ENCODE measurements at regions not wholly inside any gene's neighbourhood (a gene's known extent, or its start where the extent isn't known, plus 50 kb on each side); places are given as distances from the start of the nearest gene placed in this dataset.

GRCh38 chr5:52580921-52581320, 206.8 kb upstream of the ITGA1 start:
- Histone ChIP-seq H3K4me1 (ENCODE audit: control insufficient read depth in 1 of 2, insufficient read depth in 2 of 2, low read depth in 1 of 2, low read length in 1 of 2) (no peaks in the 10 kb centered on the region; a peak in 2 of 4 replicates), H4K20me1 (ENCODE audit: insufficient read depth) (no peaks in the 10 kb centered on the region), H3K79me2 (ENCODE audit: insufficient read depth) (no peaks in the 10 kb centered on the region), H3K9ac (no peak overlapping the region), H3K4me2 (no peak overlapping the region), H3K27me3 (ENCODE audit: insufficient read depth) (no peaks in the 10 kb centered on the region), H3K4me3 (ENCODE audit: low read depth in 2 of 2, low read length in 1 of 2) (no peak overlapping the region), H3K9me2 (no peaks in the 10 kb centered on the region), H3K27ac (ENCODE audit: low read depth in 2 of 2, low read length in 1 of 2) (no peak overlapping the region), H3K9me3 (no peaks in the 10 kb centered on the region; the same call in 1 of the 2 replicates), H3K36me3 (replicated peaks in 1 of 2; ENCODE audit: control insufficient read depth in 1 of 2, insufficient read depth in 2 of 2, low read length in 1 of 2) (no peaks in the 10 kb centered on the region), H3F3A (replicated peaks; ENCODE audit: insufficient read depth) (no peaks in the 10 kb centered on the region), H2AFZ (ENCODE audit: low read depth) (no peak overlapping the region)
- POLR2A ChIA-PET, result no interaction called here
- WGBS (ENCODE audit: low lambda C conversion rate), result 70% methylated on average over 2 of the region's 2 CpGs
- TF ChIP-seq FOXJ3 (CRISPR knock-in tag; IDR thresholded peaks at IDR 0.05) (no peak), RFX5 (IDR thresholded peaks at IDR 0.05; ENCODE audit: low read length) (no peak), YY1 (IDR thresholded peaks at IDR 0.05; ENCODE audit: low read depth) (no peak), TEAD4 (IDR thresholded peaks at IDR 0.05; ENCODE audit: borderline replicate concordance, insufficient read depth) (no peak), JUND (IDR thresholded peaks at IDR 0.05) (no peak), NFIC (IDR thresholded peaks at IDR 0.05; ENCODE audit: borderline replicate concordance) (no peak)
- CTCF ChIA-PET, result interaction anchor here (1.2 kb wide), 1 partner anchor 10 kb away, joined by 4 read pairs; no protein-coding TSS in a partner anchor
- no peak for DNase-seq

GRCh38 chr5:52582313-52582712, 205.4 kb upstream of the ITGA1 start:
- CTCF ChIA-PET, result no interaction called here

DNA sequence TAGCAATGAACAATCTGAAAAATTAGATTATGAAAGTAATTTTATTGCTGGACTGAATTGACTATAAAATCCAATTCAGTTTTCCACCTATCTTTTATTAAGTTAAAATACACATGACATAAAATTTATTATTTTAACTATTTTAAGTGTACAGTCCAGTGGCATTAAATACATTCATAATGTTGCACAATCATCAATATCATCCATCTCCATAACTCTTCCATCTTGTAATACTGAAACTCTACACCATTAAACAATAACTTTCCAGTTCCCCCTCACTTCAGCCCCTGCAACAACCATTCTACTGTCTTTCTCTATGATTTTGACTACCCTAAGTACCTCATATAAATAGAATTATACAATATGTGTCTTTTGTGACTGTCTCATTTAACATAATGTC, 200.6 kb upstream of the ITGA1 start:
- no peak overlapping the region for H3K27ac ChIP-seq (ENCODE audit: low read depth in 2 of 2, low read length in 1 of 2)
- no peaks in the 10 kb centered on the region for H4K20me1 ChIP-seq (ENCODE audit: insufficient read depth)
- H3K9me2 ChIP-seq, result no peaks in the 10 kb centered on the region
- no peaks in the 10 kb centered on the region for H3F3A ChIP-seq (replicated peaks; ENCODE audit: insufficient read depth)
- DNase-seq, result no peak
- no peaks in the 10 kb centered on the region; a peak in 1 of 4 replicates for H3K4me1 ChIP-seq (ENCODE audit: control insufficient read depth in 1 of 2, insufficient read depth in 2 of 2, low read depth in 1 of 2, low read length in 1 of 2)
- no peak overlapping the region for H3K9ac ChIP-seq
- H3K27me3 ChIP-seq (ENCODE audit: insufficient read depth), result no peaks in the 10 kb centered on the region
- ChIA-PET CTCF (no interaction called here), POLR2A (no interaction called here)
- H3K36me3 ChIP-seq (replicated peaks in 1 of 2; ENCODE audit: control insufficient read depth in 1 of 2, insufficient read depth in 2 of 2, low read length in 1 of 2), result no peaks in the 10 kb centered on the region
- no peak overlapping the region for H2AFZ ChIP-seq (ENCODE audit: low read depth)
- H3K4me3 ChIP-seq (ENCODE audit: low read depth in 2 of 2, low read length in 1 of 2), result no peak overlapping the region
- no peaks in the 10 kb centered on the region; the same call in 1 of the 2 replicates for H3K9me3 ChIP-seq
- no peak overlapping the region for H3K4me2 ChIP-seq
- H3K79me2 ChIP-seq (ENCODE audit: insufficient read depth), result no peaks in the 10 kb centered on the region
- TF ChIP-seq, protein P1, sequence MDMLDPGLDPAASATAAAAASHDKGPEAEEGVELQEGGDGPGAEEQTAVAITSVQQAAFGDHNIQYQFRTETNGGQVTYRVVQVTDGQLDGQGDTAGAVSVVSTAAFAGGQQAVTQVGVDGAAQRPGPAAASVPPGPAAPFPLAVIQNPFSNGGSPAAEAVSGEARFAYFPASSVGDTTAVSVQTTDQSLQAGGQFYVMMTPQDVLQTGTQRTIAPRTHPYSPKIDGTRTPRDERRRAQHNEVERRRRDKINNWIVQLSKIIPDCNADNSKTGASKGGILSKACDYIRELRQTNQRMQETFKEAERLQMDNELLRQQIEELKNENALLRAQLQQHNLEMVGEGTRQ (IDR thresholded peaks at IDR 0.05; ENCODE audit: borderline replicate concordance, low read depth, low read length), result no peak
- TF ChIP-seq SMC3 (IDR thresholded peaks at IDR 0.05; ENCODE audit: low read depth, low read length) (no peak), RAD21 (IDR thresholded peaks at IDR 0.05; ENCODE audit: low read length) (no peak), PBX3 (IDR thresholded peaks at IDR 0.05) (no peak), TCF12 (IDR thresholded peaks at IDR 0.05) (no peak), POLR2AphosphoS5 (IDR thresholded peaks at IDR 0.05; ENCODE audit: low read depth, low read length) (no peak)

More at GRCh38 chr5:52582313-52582712, 205.4 kb upstream of the ITGA1 start:
- DNase-seq, result no peak
- Histone ChIP-seq H3K4me3 (ENCODE audit: low read depth in 2 of 2, low read length in 1 of 2) (no peak overlapping the region), H2AFZ (ENCODE audit: low read depth) (no peak overlapping the region), H4K20me1 (ENCODE audit: insufficient read depth) (no peaks in the 10 kb centered on the region), H3K9ac (no peak overlapping the region), H3K4me1 (ENCODE audit: control insufficient read depth in 1 of 2, insufficient read depth in 2 of 2, low read depth in 1 of 2, low read length in 1 of 2) (no peaks in the 10 kb centered on the region; a peak in 2 of 4 replicates), H3K9me3 (no peaks in the 10 kb centered on the region; the same call in 1 of the 2 replicates), H3K27me3 (ENCODE audit: insufficient read depth) (no peaks in the 10 kb centered on the region), H3K79me2 (ENCODE audit: insufficient read depth) (no peaks in the 10 kb centered on the region), H3F3A (replicated peaks; ENCODE audit: insufficient read depth) (no peaks in the 10 kb centered on the region), H3K4me2 (no peak overlapping the region), H3K9me2 (no peaks in the 10 kb centered on the region), H3K36me3 (replicated peaks in 1 of 2; ENCODE audit: control insufficient read depth in 1 of 2, insufficient read depth in 2 of 2, low read length in 1 of 2) (no peaks in the 10 kb centered on the region), H3K27ac (ENCODE audit: low read depth in 2 of 2, low read length in 1 of 2) (no peak overlapping the region)
- WGBS (ENCODE audit: low lambda C conversion rate), result 25% methylated on average over 3 of the region's 3 CpGs
- TF ChIP-seq POLR2AphosphoS5 (IDR thresholded peaks at IDR 0.05; ENCODE audit: low read depth, low read length), result no peak
- no peak for TF ChIP-seq RFX5 (IDR thresholded peaks at IDR 0.05; ENCODE audit: low read length)
- no peak for TF ChIP-seq EP300 (IDR thresholded peaks at IDR 0.05; ENCODE audit: borderline replicate concordance in 1 of 2, low read depth in 1 of 2, low read length in 1 of 2)
- TF ChIP-seq RXRA (IDR thresholded peaks at IDR 0.05; ENCODE audit: borderline replicate concordance, low read depth), result no peak
- TF ChIP-seq, protein P2, sequence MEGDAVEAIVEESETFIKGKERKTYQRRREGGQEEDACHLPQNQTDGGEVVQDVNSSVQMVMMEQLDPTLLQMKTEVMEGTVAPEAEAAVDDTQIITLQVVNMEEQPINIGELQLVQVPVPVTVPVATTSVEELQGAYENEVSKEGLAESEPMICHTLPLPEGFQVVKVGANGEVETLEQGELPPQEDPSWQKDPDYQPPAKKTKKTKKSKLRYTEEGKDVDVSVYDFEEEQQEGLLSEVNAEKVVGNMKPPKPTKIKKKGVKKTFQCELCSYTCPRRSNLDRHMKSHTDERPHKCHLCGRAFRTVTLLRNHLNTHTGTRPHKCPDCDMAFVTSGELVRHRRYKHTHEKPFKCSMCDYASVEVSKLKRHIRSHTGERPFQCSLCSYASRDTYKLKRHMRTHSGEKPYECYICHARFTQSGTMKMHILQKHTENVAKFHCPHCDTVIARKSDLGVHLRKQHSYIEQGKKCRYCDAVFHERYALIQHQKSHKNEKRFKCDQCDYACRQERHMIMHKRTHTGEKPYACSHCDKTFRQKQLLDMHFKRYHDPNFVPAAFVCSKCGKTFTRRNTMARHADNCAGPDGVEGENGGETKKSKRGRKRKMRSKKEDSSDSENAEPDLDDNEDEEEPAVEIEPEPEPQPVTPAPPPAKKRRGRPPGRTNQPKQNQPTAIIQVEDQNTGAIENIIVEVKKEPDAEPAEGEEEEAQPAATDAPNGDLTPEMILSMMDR (IDR thresholded peaks at IDR 0.05), result peak; percentile 18; the same call in 1 of the 2 replicates
- TF ChIP-seq RAD21 (IDR thresholded peaks at IDR 0.05; ENCODE audit: low read length), result no peak
- TF ChIP-seq NFIC (IDR thresholded peaks at IDR 0.05; ENCODE audit: borderline replicate concordance), result no peak
- POLR2A ChIA-PET, result no interaction called here
